Mesenchymal stem cell (in vitro differentiated cells and primary cell): ENCODE measurements at regions not wholly inside any gene's neighbourhood (a gene's known extent, or its start where the extent isn't known, plus 50 kb on each side); places are given as distances from the start of the nearest gene placed in this dataset.
A peak's percentile ranks its signal among the peaks of the same experiment; 100 is the strongest.

ENCODE experiments used
- DNase-seq: peaks from one replicate; pipeline ENCODE4 v3.0.0-alpha.2; 2013
- H2AFZ ChIP-seq: one replicate; pipeline ENCODE4 v1.6.1; 2013; ENCODE audit warnings: low read depth, mild to moderate bottlenecking, control low read depth, inconsistent platforms, low read length, moderate library complexity
- H2AK5ac ChIP-seq: 2 replicates; pipeline ENCODE4 v1.6.1; 2013; ENCODE audit warnings: low read length, moderate library complexity, mild to moderate bottlenecking, inconsistent platforms; ENCODE audit not compliant: severe bottlenecking
- H2BK120ac ChIP-seq: one replicate; pipeline ENCODE4 v1.6.1; 2013; ENCODE audit warnings: low read depth, mild to moderate bottlenecking, inconsistent platforms, low read length, moderate library complexity
- H2BK12ac ChIP-seq, 2 experiments: one replicate each; pipeline ENCODE4 v1.6.1; 2013; ENCODE audit warnings: inconsistent platforms in 2 of 2, low read length in 2 of 2, mild to moderate bottlenecking in 2 of 2, moderate library complexity in 2 of 2, control low read depth in 1 of 2
- H2BK15ac ChIP-seq: one replicate; pipeline ENCODE4 v1.6.1; 2013; ENCODE audit warnings: mild to moderate bottlenecking, low read depth, inconsistent platforms; ENCODE audit not compliant: poor library complexity, severe bottlenecking
- H2BK5ac ChIP-seq: 2 replicates; pipeline ENCODE4 v1.6.1; 2013; ENCODE audit warnings: low read depth, mild to moderate bottlenecking, low read length, control low read depth, inconsistent platforms; ENCODE audit not compliant: poor library complexity, severe bottlenecking
- H3K14ac ChIP-seq, 2 experiments: one replicate each; pipeline ENCODE4 v1.6.1; 2013; ENCODE audit warnings: inconsistent platforms in 2 of 2, low read length in 2 of 2, control low read depth in 1 of 2, mild to moderate bottlenecking in 1 of 2, moderate library complexity in 1 of 2
- H3K18ac ChIP-seq, 2 experiments: one replicate each; pipeline ENCODE4 v1.6.1; 2013; ENCODE audit warnings: inconsistent platforms in 2 of 2, low read length in 2 of 2, control low read depth in 1 of 2, low read depth in 1 of 2, mild to moderate bottlenecking in 1 of 2
- H3K23ac ChIP-seq, 2 experiments: one replicate each; pipeline ENCODE4 v1.6.1; 2013; ENCODE audit warnings: inconsistent platforms in 2 of 2, low read length in 2 of 2, mild to moderate bottlenecking in 2 of 2, moderate library complexity in 2 of 2, control low read depth in 1 of 2
- H3K27ac ChIP-seq: 2 replicates; pipeline ENCODE4 v1.5.1; 2013; ENCODE audit warnings: mild to moderate bottlenecking, moderate library complexity, low read length, control low read depth, inconsistent platforms; ENCODE audit not compliant: poor library complexity, severe bottlenecking
- H3K27me3 ChIP-seq, 2 experiments: 2 replicates each; pipeline versions ENCODE4 v1.6.1 to v1.7.0; 2013; ENCODE audit warnings: low read length in 2 of 2, mild to moderate bottlenecking in 2 of 2, moderate library complexity in 2 of 2, control low read depth in 1 of 2, inconsistent platforms in 1 of 2; ENCODE audit not compliant: control insufficient read depth in 1 of 2, insufficient read depth in 1 of 2
- H3K36me3 ChIP-seq, 2 experiments: 2 replicates each; pipeline versions ENCODE4 v1.6.1 to v1.7.0; 2013; ENCODE audit warnings: low read length in 2 of 2, control low read depth in 1 of 2, inconsistent platforms in 1 of 2, low read depth in 1 of 2, mild to moderate bottlenecking in 1 of 2; ENCODE audit not compliant: insufficient read depth in 2 of 2, control insufficient read depth in 1 of 2
- H3K4ac ChIP-seq, 2 experiments: one replicate each; pipeline ENCODE4 v1.6.1; 2013; ENCODE audit warnings: inconsistent platforms in 2 of 2, low read length in 2 of 2, mild to moderate bottlenecking in 2 of 2, moderate library complexity in 2 of 2, control low read depth in 1 of 2, low read depth in 1 of 2
- H3K4me1 ChIP-seq: 2 replicates; pipeline ENCODE4 v1.6.1; 2013; ENCODE audit warnings: low read depth, low read length, control low read depth; ENCODE audit not compliant: control insufficient read depth, insufficient read depth
- H3K4me2 ChIP-seq: 2 replicates; pipeline ENCODE4 v1.6.1; 2013; ENCODE audit warnings: low read length, mild to moderate bottlenecking, inconsistent platforms; ENCODE audit not compliant: poor library complexity, severe bottlenecking
- H3K4me3 ChIP-seq, 2 experiments: 2 replicates each; pipeline versions ENCODE4 v1.5.1 to v1.7.0; 2013; ENCODE audit warnings: low read length in 2 of 2, mild to moderate bottlenecking in 2 of 2, control low read depth in 1 of 2, low read depth in 1 of 2; ENCODE audit not compliant: insufficient read depth in 1 of 2
- H3K79me1 ChIP-seq: replicated peaks from 2 replicates; pipeline ENCODE4 v1.6.1; 2013; ENCODE audit warnings: mild to moderate bottlenecking, control low read depth, low read length, inconsistent platforms; ENCODE audit not compliant: poor library complexity, severe bottlenecking
- H3K9ac ChIP-seq: 2 replicates; pipeline ENCODE4 v1.7.0; 2013; ENCODE audit warnings: mild to moderate bottlenecking, low read length, moderate library complexity
- H3K9me3 ChIP-seq: 2 replicates; pipeline ENCODE4 v1.7.0; 2013; ENCODE audit warnings: mild to moderate bottlenecking, low read length; ENCODE audit not compliant: control insufficient read depth
- H4K8ac ChIP-seq: one replicate; pipeline ENCODE4 v1.6.1; 2013; ENCODE audit warnings: inconsistent platforms, mild to moderate bottlenecking, low read length, moderate library complexity
- H4K91ac ChIP-seq: one replicate; pipeline ENCODE4 v1.6.1; 2013; ENCODE audit warnings: mild to moderate bottlenecking, low read length, inconsistent platforms
- WGBS: methylation state at CpG from one replicate; pipeline ENCODE4 v1.1.7; 2013; ENCODE audit warnings: mixed read lengths; 5-methylcytosine and 5-hydroxymethylcytosine counted together

GRCh38 chr2:56933976-56934375, 750.2 kb downstream of the CCDC85A start:
- Histone ChIP-seq H3K4me1 (no peaks in the 10 kb centered on the region), H2BK5ac (no peak overlapping the region), H3K4me2 (no peak overlapping the region), H3K9me3 (no peaks in the 10 kb centered on the region), H2BK15ac (no peak overlapping the region), H3K36me3 (no peaks in the 10 kb centered on the region), H4K91ac (no peak overlapping the region), H3K4ac (no peak overlapping the region), H3K79me1 (no peaks in the 10 kb centered on the region), H3K9ac (no peak overlapping the region), H4K8ac (no peak overlapping the region), H3K23ac (no peak overlapping the region), H2BK120ac (no peak overlapping the region), H3K27ac (no peak overlapping the region), H3K27me3 (no peaks in the 10 kb centered on the region), H3K18ac (no peak overlapping the region), H3K14ac (no peak overlapping the region), H3K4me3 (no peak overlapping the region), H2BK12ac (no peak overlapping the region), H2AK5ac (no peak overlapping the region), H2AFZ (no peak overlapping the region)
- no CpG with 5 or more reads among the region's 2 CpGs for WGBS
- DNase-seq, result no peak

GRCh38 chr2:56934866-56935265, 751.1 kb downstream of the CCDC85A start:
- no peaks in the 10 kb centered on the region for H3K4me1 ChIP-seq
- H2BK5ac ChIP-seq, result no peak overlapping the region
- H3K4ac ChIP-seq, result no peak overlapping the region
- H3K23ac ChIP-seq, result no peak overlapping the region
- no peak overlapping the region for H2BK12ac ChIP-seq
- no peaks in the 10 kb centered on the region for H3K36me3 ChIP-seq
- no peaks in the 10 kb centered on the region for H3K79me1 ChIP-seq
- no peak overlapping the region for H3K9ac ChIP-seq
- DNase-seq, result no peak
- no peak overlapping the region for H3K27ac ChIP-seq
- no peak overlapping the region for H3K4me2 ChIP-seq
- H3K18ac ChIP-seq, result no peak overlapping the region
- H2AFZ ChIP-seq, result no peak overlapping the region
- H3K4me3 ChIP-seq, result no peak overlapping the region
- no peaks in the 10 kb centered on the region for H3K27me3 ChIP-seq
- H2AK5ac ChIP-seq, result no peak overlapping the region
- H4K91ac ChIP-seq, result no peak overlapping the region
- no peak overlapping the region for H3K14ac ChIP-seq
- 100% methylated on average over 1 of the region's 1 CpG for WGBS
- no peak overlapping the region for H4K8ac ChIP-seq
- H2BK120ac ChIP-seq, result no peak overlapping the region
- H2BK15ac ChIP-seq, result no peak overlapping the region
- H3K9me3 ChIP-seq, result no peaks in the 10 kb centered on the region

GRCh38 chr2:56940054-56940453, 756.3 kb downstream of the CCDC85A start:
- DNase-seq, result peak; percentile 26
- no peak overlapping the region for H3K4me3 ChIP-seq
- H2BK12ac ChIP-seq, result no peak overlapping the region
- H3K36me3 ChIP-seq, result no peaks in the 10 kb centered on the region
- no peak overlapping the region for H2BK120ac ChIP-seq
- no peak overlapping the region for H3K27ac ChIP-seq
- H4K8ac ChIP-seq, result no peak overlapping the region
- H2BK5ac ChIP-seq, result no peak overlapping the region
- H3K4me1 ChIP-seq, result no peaks in the 10 kb centered on the region
- H3K18ac ChIP-seq, result no peak overlapping the region
- H3K23ac ChIP-seq, result no peak overlapping the region
- no peak overlapping the region for H2AK5ac ChIP-seq
- no peak overlapping the region for H4K91ac ChIP-seq
- H3K4ac ChIP-seq, result no peak overlapping the region
- H3K4me2 ChIP-seq, result no peak overlapping the region
- H3K79me1 ChIP-seq, result no peaks in the 10 kb centered on the region
- H2BK15ac ChIP-seq, result no peak overlapping the region
- H2AFZ ChIP-seq, result no peak overlapping the region
- no peaks in the 10 kb centered on the region for H3K9me3 ChIP-seq
- no peak overlapping the region for H3K9ac ChIP-seq
- no peaks in the 10 kb centered on the region for H3K27me3 ChIP-seq
- H3K14ac ChIP-seq, result no peak overlapping the region

GRCh38 chr2:56952871-56953270, 769.1 kb downstream of the CCDC85A start:
- H2AK5ac ChIP-seq, result no peak overlapping the region
- peaks cover 29% of the 10 kb centered on the region for H3K9me3 ChIP-seq
- no peaks in the 10 kb centered on the region for H3K36me3 ChIP-seq
- H3K9ac ChIP-seq, result no peak overlapping the region
- H3K4me3 ChIP-seq, result no peak overlapping the region
- H2BK15ac ChIP-seq, result no peak overlapping the region
- no peak overlapping the region for H2BK120ac ChIP-seq
- no peak overlapping the region for H2BK5ac ChIP-seq
- H4K91ac ChIP-seq, result no peak overlapping the region
- H3K4me1 ChIP-seq, result no peaks in the 10 kb centered on the region
- H3K23ac ChIP-seq, result no peak overlapping the region
- H3K18ac ChIP-seq, result no peak overlapping the region
- H3K79me1 ChIP-seq, result no peaks in the 10 kb centered on the region
- H4K8ac ChIP-seq, result no peak overlapping the region
- H2BK12ac ChIP-seq, result no peak overlapping the region
- no peak overlapping the region for H3K14ac ChIP-seq
- H2AFZ ChIP-seq, result no peak overlapping the region
- no peak overlapping the region for H3K4ac ChIP-seq
- 80% methylated on average over 1 of the region's 2 CpGs for WGBS
- H3K27me3 ChIP-seq, result no peaks in the 10 kb centered on the region
- H3K4me2 ChIP-seq, result no peak overlapping the region
- H3K27ac ChIP-seq, result no peak overlapping the region
- no peak for DNase-seq
